Panc1 (cell line): ENCODE measurements at regions not wholly inside any gene's neighbourhood (a gene's known extent, or its start where the extent isn't known, plus 50 kb on each side); places are given as distances from the start of the nearest gene placed in this dataset.

ENCODE experiments used
- POLR2AphosphoS5 ChIP-seq: IDR thresholded peaks from 2 replicates; pipeline ENCODE4 v1.6.1; 2012; ENCODE audit warnings: mild to moderate bottlenecking, low read depth, low read length, moderate library complexity
- TCF7L2 ChIP-seq: IDR thresholded peaks from 2 replicates; pipeline ENCODE4 v1.6.1; 2011; ENCODE audit warnings: mild to moderate bottlenecking, low read depth, low read length, inconsistent platforms
- TF ChIP-seq, protein P1 (sequence below): fragments of 450-650 bp; IDR thresholded peaks from 2 replicates; pipeline ENCODE4 v1.5.1; 2017; ENCODE audit warnings: mild to moderate bottlenecking
- TF ChIP-seq, protein P2 (sequence below), 2 experiments: IDR thresholded peaks; 2 replicates each; pipeline ENCODE4 v1.6.1; 2011 to 2012; ENCODE audit warnings: low read depth in 2 of 2, control low read depth in 1 of 2, low read length in 1 of 2, mild to moderate bottlenecking in 1 of 2, moderate library complexity in 1 of 2; ENCODE audit not compliant: insufficient read depth in 1 of 2

DNA sequence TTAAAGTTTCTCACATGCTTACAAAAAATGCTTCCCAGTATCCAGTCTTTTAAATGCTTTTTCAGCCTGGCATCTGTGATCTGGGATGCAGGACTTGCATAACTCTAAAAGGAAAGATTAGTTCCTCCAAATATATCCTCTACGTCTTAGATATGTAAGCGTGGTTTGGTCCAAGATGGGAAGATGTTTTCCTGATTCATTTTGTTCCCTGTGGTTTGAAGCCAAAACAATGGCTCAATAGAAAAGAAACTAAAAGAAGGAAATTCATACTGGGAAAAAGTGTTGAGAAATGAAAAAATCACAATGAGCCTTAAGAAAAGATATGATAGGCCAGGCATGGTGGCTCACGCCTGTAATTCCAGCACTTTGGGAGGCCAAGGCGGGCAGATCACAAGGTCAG lies 1002.8 kb downstream of the NAALADL2 start:
- TF ChIP-seq, protein P1, sequence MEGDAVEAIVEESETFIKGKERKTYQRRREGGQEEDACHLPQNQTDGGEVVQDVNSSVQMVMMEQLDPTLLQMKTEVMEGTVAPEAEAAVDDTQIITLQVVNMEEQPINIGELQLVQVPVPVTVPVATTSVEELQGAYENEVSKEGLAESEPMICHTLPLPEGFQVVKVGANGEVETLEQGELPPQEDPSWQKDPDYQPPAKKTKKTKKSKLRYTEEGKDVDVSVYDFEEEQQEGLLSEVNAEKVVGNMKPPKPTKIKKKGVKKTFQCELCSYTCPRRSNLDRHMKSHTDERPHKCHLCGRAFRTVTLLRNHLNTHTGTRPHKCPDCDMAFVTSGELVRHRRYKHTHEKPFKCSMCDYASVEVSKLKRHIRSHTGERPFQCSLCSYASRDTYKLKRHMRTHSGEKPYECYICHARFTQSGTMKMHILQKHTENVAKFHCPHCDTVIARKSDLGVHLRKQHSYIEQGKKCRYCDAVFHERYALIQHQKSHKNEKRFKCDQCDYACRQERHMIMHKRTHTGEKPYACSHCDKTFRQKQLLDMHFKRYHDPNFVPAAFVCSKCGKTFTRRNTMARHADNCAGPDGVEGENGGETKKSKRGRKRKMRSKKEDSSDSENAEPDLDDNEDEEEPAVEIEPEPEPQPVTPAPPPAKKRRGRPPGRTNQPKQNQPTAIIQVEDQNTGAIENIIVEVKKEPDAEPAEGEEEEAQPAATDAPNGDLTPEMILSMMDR, result no peak
- TF ChIP-seq TCF7L2 (no peak), POLR2AphosphoS5 (no peak)
- TF ChIP-seq, protein P2, sequence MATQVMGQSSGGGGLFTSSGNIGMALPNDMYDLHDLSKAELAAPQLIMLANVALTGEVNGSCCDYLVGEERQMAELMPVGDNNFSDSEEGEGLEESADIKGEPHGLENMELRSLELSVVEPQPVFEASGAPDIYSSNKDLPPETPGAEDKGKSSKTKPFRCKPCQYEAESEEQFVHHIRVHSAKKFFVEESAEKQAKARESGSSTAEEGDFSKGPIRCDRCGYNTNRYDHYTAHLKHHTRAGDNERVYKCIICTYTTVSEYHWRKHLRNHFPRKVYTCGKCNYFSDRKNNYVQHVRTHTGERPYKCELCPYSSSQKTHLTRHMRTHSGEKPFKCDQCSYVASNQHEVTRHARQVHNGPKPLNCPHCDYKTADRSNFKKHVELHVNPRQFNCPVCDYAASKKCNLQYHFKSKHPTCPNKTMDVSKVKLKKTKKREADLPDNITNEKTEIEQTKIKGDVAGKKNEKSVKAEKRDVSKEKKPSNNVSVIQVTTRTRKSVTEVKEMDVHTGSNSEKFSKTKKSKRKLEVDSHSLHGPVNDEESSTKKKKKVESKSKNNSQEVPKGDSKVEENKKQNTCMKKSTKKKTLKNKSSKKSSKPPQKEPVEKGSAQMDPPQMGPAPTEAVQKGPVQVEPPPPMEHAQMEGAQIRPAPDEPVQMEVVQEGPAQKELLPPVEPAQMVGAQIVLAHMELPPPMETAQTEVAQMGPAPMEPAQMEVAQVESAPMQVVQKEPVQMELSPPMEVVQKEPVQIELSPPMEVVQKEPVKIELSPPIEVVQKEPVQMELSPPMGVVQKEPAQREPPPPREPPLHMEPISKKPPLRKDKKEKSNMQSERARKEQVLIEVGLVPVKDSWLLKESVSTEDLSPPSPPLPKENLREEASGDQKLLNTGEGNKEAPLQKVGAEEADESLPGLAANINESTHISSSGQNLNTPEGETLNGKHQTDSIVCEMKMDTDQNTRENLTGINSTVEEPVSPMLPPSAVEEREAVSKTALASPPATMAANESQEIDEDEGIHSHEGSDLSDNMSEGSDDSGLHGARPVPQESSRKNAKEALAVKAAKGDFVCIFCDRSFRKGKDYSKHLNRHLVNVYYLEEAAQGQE (IDR thresholded peaks at IDR 0.05; ENCODE audit: insufficient read depth in 1 of 2, low read depth in 2 of 2, low read length in 1 of 2), result no peak
